AG04450 (cell line): ENCODE measurements at regions not wholly inside any gene's neighbourhood (a gene's known extent, or its start where the extent isn't known, plus 50 kb on each side); places are given as distances from the start of the nearest gene placed in this dataset.

Experiments
- CTCF ChIA-PET: fragments of 300-600, 350-600 bp; formaldehyde crosslinking; extraction: SDS; loops from one replicate; lab custom pipeline; 2022; ENCODE audit warnings: antibody characterized with exemption, inconsistent platforms; lab: Charles Lee
- POLR2A ChIA-PET: fragments of 350-600 bp; formaldehyde crosslinking; extraction: SDS; loops from one replicate; lab custom pipeline; 2021; ENCODE audit warnings: antibody characterized with exemption, inconsistent platforms; lab: Yijun Ruan, JAX
- DNase-seq: peaks from one replicate; pipeline ENCODE4 v3.0.0-alpha.2; 2011; ENCODE audit warnings: low read depth, low spot score
- H3K27ac ChIP-seq: one replicate; pipeline ENCODE4 v1.5.1; 2012; ENCODE audit warnings: low read depth, low read length, control low read depth
- H3K27me3 ChIP-seq: one replicate; pipeline ENCODE4 v1.6.0; 2012; ENCODE audit warnings: low read length; ENCODE audit not compliant: control insufficient read depth, insufficient read depth
- H3K4me3 ChIP-seq: 2 replicates; pipeline ENCODE4 v1.5.1; 2011; ENCODE audit warnings: mild to moderate bottlenecking, low read depth, low read length, control low read depth
- H3K9me3 ChIP-seq: 2 replicates; pipeline ENCODE4 v1.5.1; 2012; ENCODE audit warnings: low read length; ENCODE audit not compliant: control insufficient read depth, insufficient read depth
- TF ChIP-seq, protein P1 (sequence below): IDR thresholded peaks from 2 replicates; pipeline ENCODE4 v1.5.1; 2011; ENCODE audit warnings: low read depth, low read length, control low read depth, inconsistent platforms

- Histone ChIP-seq H3K27ac (no peak overlapping the region), H3K4me3 (no peak overlapping the region), H3K27me3 (no peaks in the 10 kb centered on the region), H3K9me3 (no peaks in the 10 kb centered on the region)
- ChIA-PET CTCF (interaction anchor here (1.2 to 1.5 kb wide), 3 partner anchors 78 to 93 kb away, joined by 3 to 8 read pairs (median 3); no protein-coding TSS in a partner anchor), POLR2A (no interaction called here)
- TF ChIP-seq, protein P1, sequence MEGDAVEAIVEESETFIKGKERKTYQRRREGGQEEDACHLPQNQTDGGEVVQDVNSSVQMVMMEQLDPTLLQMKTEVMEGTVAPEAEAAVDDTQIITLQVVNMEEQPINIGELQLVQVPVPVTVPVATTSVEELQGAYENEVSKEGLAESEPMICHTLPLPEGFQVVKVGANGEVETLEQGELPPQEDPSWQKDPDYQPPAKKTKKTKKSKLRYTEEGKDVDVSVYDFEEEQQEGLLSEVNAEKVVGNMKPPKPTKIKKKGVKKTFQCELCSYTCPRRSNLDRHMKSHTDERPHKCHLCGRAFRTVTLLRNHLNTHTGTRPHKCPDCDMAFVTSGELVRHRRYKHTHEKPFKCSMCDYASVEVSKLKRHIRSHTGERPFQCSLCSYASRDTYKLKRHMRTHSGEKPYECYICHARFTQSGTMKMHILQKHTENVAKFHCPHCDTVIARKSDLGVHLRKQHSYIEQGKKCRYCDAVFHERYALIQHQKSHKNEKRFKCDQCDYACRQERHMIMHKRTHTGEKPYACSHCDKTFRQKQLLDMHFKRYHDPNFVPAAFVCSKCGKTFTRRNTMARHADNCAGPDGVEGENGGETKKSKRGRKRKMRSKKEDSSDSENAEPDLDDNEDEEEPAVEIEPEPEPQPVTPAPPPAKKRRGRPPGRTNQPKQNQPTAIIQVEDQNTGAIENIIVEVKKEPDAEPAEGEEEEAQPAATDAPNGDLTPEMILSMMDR: no peak
- DNase-seq: no peak
Observed at GRCh38 chr18:34959211-34959829, 81.9 kb upstream of the MAPRE2 start.

- no peaks in the 10 kb centered on the region for H3K9me3 ChIP-seq
- H3K27ac ChIP-seq: no peak overlapping the region
- H3K27me3 ChIP-seq: no peaks in the 10 kb centered on the region
- TF ChIP-seq, protein P1: no peak
- no peak for DNase-seq
- no peak overlapping the region for H3K4me3 ChIP-seq
- ChIA-PET CTCF (interaction anchor here (1.2 to 1.5 kb wide), 2 partner anchors 78 to 94 kb away, joined by 3 to 8 read pairs; no protein-coding TSS in a partner anchor), POLR2A (no interaction called here)
Observed at GRCh38 chr18:34959989-34960388, 81.2 kb upstream of the MAPRE2 start.

DNA sequence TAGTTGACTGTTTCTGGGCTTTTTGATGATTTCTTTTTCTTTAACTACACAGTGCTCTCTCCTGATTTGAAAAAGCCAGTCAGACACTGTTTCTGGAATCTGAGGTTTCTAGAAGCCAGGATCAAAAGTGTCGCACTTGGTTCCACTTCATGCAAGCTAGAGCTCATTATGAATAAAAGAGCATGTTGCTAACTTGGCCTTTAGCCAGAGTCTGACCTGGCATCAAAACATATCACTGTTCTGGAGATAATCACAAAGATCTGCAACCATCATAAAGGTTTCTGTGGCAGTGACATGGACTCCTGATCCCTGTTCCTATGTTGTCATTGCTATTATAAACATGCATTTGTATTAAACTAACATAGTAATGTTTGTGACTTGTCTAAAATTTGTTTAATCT is 76.1 kb upstream of the MAPRE2 start:
- DNase-seq: no peak
- no peak overlapping the region for H3K4me3 ChIP-seq
- POLR2A ChIA-PET: no interaction called here
- TF ChIP-seq, protein P1: no peak
- no peaks in the 10 kb centered on the region for H3K9me3 ChIP-seq
- H3K27ac ChIP-seq: no peak overlapping the region
- H3K27me3 ChIP-seq: no peaks in the 10 kb centered on the region
- CTCF ChIA-PET: no interaction called here

- H3K4me3 ChIP-seq: no peak overlapping the region
- TF ChIP-seq, protein P1: no peak
- H3K27ac ChIP-seq: no peak overlapping the region
- POLR2A ChIA-PET: no interaction called here
- CTCF ChIA-PET: no interaction called here
- H3K27me3 ChIP-seq: no peaks in the 10 kb centered on the region
- DNase-seq: no peak
- H3K9me3 ChIP-seq: no peaks in the 10 kb centered on the region
Observed at GRCh38 chr18:34965566-34965965, 75.6 kb upstream of the MAPRE2 start.

- TF ChIP-seq, protein P1: no peak
- Histone ChIP-seq H3K9me3 (no peaks in the 10 kb centered on the region), H3K4me3 (no peak overlapping the region), H3K27me3 (no peaks in the 10 kb centered on the region), H3K27ac (no peak overlapping the region)
- no peak for DNase-seq
- POLR2A ChIA-PET: no interaction called here
- CTCF ChIA-PET: interaction anchor here (2.3 kb wide), 1 partner anchor 89 kb away, joined by 7 read pairs; no protein-coding TSS in a partner anchor
Observed at GRCh38 chr18:34970106-34970505, 71.1 kb upstream of the MAPRE2 start.
